GM23338 (cell line): ENCODE measurements at regions not wholly inside any gene's neighbourhood (a gene's known extent, or its start where the extent isn't known, plus 50 kb on each side); places are given as distances from the start of the nearest gene placed in this dataset.

ENCODE experiments used
- ATAC-seq: fragments of 200-7000 bp; cut with Tn5 transposase; 3 replicates; pipeline ENCODE4 v1.9.1; 2020
- DNase-seq: peaks from one replicate; pipeline ENCODE4 v3.0.0-alpha.2; 2015; ENCODE audit warnings: low spot score
- H2AFZ ChIP-seq: fragments of 200-600 bp; sonication (generic); 2 replicates; pipeline ENCODE4 v1.8.0; 2016; ENCODE audit warnings: antibody characterized with exemption, mild to moderate bottlenecking, moderate library complexity
- H3F3A ChIP-seq: fragments of 200-600 bp; sonication (generic); replicated peaks from 2 replicates; pipeline ENCODE4 v1.8.0; 2017; ENCODE audit warnings: antibody characterized with exemption, mixed run types, low read depth
- H3K27ac ChIP-seq: fragments of 200-600 bp; sonication (generic); 2 replicates; pipeline ENCODE4 v1.6.1; 2016; ENCODE audit warnings: low read depth
- H3K27me3 ChIP-seq: fragments of 200-600 bp; sonication (generic); 2 replicates; pipeline ENCODE4 v1.8.0; 2016; ENCODE audit warnings: mild to moderate bottlenecking, mixed run types, moderate library complexity; ENCODE audit not compliant: insufficient read depth
- H3K36me3 ChIP-seq: fragments of 200-600 bp; sonication (generic); 2 replicates; pipeline ENCODE4 v1.8.0; 2016; ENCODE audit warnings: mild to moderate bottlenecking; ENCODE audit not compliant: insufficient read depth
- H3K4me1 ChIP-seq: fragments of 200-600 bp; sonication (generic); 2 replicates; pipeline ENCODE4 v1.8.0; 2016; ENCODE audit warnings: mild to moderate bottlenecking, moderate library complexity; ENCODE audit not compliant: insufficient read depth
- H3K4me2 ChIP-seq: fragments of 200-600 bp; sonication (generic); 2 replicates; pipeline ENCODE4 v1.7.1; 2017; ENCODE audit warnings: mixed run types
- H3K4me3 ChIP-seq: fragments of 200-600 bp; sonication (generic); 2 replicates; pipeline ENCODE4 v1.6.1; 2016; ENCODE audit warnings: mixed run types
- H3K79me2 ChIP-seq: fragments of 200-600 bp; sonication (generic); replicated peaks from 2 replicates; pipeline ENCODE4 v1.8.0; 2017; ENCODE audit warnings: mild to moderate bottlenecking; ENCODE audit not compliant: insufficient read depth
- H3K9me2 ChIP-seq: fragments of 200-600 bp; sonication (generic); 2 replicates; pipeline ENCODE4 v1.8.0; 2017; ENCODE audit not compliant: insufficient read depth
- H4K20me1 ChIP-seq: fragments of 200-600 bp; sonication (generic); replicated peaks from 2 replicates; pipeline ENCODE4 v1.8.0; 2017; ENCODE audit warnings: mild to moderate bottlenecking; ENCODE audit not compliant: insufficient read depth
- H3K27ac Mint-ChIP-seq: 2 replicates; pipeline ENCODE4 v1.8.0; 2020; ENCODE audit warnings: inconsistent platforms, mild to moderate bottlenecking, moderate library complexity, mixed read lengths
- H3K27me3 Mint-ChIP-seq: 3 replicates; pipeline ENCODE4 v1.8.0; 2022; ENCODE audit warnings: low read depth, mild to moderate bottlenecking, moderate library complexity, mixed read lengths, inconsistent platforms; ENCODE audit not compliant: insufficient read depth, poor library complexity
- H3K36me3 Mint-ChIP-seq: 3 replicates; pipeline ENCODE4 v1.8.0; 2021; ENCODE audit warnings: low read depth, mild to moderate bottlenecking, inconsistent platforms, moderate library complexity, mixed read lengths
- H3K4me1 Mint-ChIP-seq: 3 replicates; pipeline ENCODE4 v1.8.0; 2020; ENCODE audit warnings: mild to moderate bottlenecking, inconsistent platforms, mixed read lengths
- H3K4me3 Mint-ChIP-seq: 3 replicates; pipeline ENCODE4 v1.8.0; 2021; ENCODE audit warnings: moderate library complexity, mild to moderate bottlenecking, inconsistent platforms, mixed read lengths
- H3K9me3 Mint-ChIP-seq: 3 replicates; pipeline ENCODE4 v1.8.0; 2020; ENCODE audit warnings: moderate library complexity, mild to moderate bottlenecking, inconsistent platforms, mixed read lengths
- CREB1 ChIP-seq: fragments of 250-450 bp; sonication (Bioruptor Pico); IDR thresholded peaks from 2 replicates; pipeline ENCODE4 v1.5.0; 2020; ENCODE audit warnings: low read depth, mild to moderate bottlenecking, moderate library complexity
- EZH2 ChIP-seq: fragments of 200-600 bp; sonication (generic); IDR thresholded peaks from one replicate; pipeline ENCODE4 v1.8.0; 2017; ENCODE audit warnings: antibody characterized with exemption, mild to moderate bottlenecking, low read depth; ENCODE audit not compliant: unreplicated experiment
- EZH2phosphoT487 ChIP-seq: fragments of 200-600 bp; sonication (generic); IDR thresholded peaks from one replicate; pipeline ENCODE4 v1.8.1; 2018; ENCODE audit warnings: antibody characterized with exemption; ENCODE audit not compliant: unreplicated experiment
- JUNB ChIP-seq: IDR thresholded peaks from one replicate; pipeline ENCODE4 v1.6.1; 2016; ENCODE audit warnings: antibody characterized with exemption; ENCODE audit not compliant: unreplicated experiment
- NANOG ChIP-seq: IDR thresholded peaks from 2 replicates; pipeline ENCODE4 v1.6.1; 2016; ENCODE audit warnings: antibody characterized with exemption, borderline replicate concordance
- POLR2AphosphoS5 ChIP-seq: IDR thresholded peaks from 2 replicates; pipeline ENCODE4 v1.6.1; 2016; ENCODE audit warnings: antibody characterized with exemption, low read depth
- REST ChIP-seq: IDR thresholded peaks from one replicate; pipeline ENCODE4 v1.6.1; 2018; ENCODE audit warnings: antibody characterized with exemption; ENCODE audit not compliant: unreplicated experiment
- STAT1 ChIP-seq: IDR thresholded peaks from one replicate; pipeline ENCODE4 v1.6.1; 2016; ENCODE audit warnings: antibody characterized with exemption; ENCODE audit not compliant: unreplicated experiment
- ZNF114 ChIP-seq: fragments of 250-450 bp; sonication (Bioruptor Pico); IDR thresholded peaks from 2 replicates; pipeline ENCODE4 v1.5.0; 2020; ENCODE audit warnings: mild to moderate bottlenecking, moderate library complexity
- ZNF331 ChIP-seq: fragments of 250-450 bp; sonication (Bioruptor Pico); IDR thresholded peaks from 2 replicates; pipeline ENCODE4 v1.5.0; 2020; ENCODE audit warnings: low read depth, mild to moderate bottlenecking, moderate library complexity
- TF ChIP-seq, protein P1 (sequence below): fragments of 250-450 bp; sonication (Bioruptor Pico); IDR thresholded peaks from 2 replicates; pipeline ENCODE4 v1.5.0; 2020; ENCODE audit warnings: mild to moderate bottlenecking, moderate library complexity

GRCh38 chr11:76265771-76266241 is 59.5 kb upstream of the WNT11 start (continued):
- TF ChIP-seq JUNB = no peak
- TF ChIP-seq CREB1 = no peak
- TF ChIP-seq, protein P1, sequence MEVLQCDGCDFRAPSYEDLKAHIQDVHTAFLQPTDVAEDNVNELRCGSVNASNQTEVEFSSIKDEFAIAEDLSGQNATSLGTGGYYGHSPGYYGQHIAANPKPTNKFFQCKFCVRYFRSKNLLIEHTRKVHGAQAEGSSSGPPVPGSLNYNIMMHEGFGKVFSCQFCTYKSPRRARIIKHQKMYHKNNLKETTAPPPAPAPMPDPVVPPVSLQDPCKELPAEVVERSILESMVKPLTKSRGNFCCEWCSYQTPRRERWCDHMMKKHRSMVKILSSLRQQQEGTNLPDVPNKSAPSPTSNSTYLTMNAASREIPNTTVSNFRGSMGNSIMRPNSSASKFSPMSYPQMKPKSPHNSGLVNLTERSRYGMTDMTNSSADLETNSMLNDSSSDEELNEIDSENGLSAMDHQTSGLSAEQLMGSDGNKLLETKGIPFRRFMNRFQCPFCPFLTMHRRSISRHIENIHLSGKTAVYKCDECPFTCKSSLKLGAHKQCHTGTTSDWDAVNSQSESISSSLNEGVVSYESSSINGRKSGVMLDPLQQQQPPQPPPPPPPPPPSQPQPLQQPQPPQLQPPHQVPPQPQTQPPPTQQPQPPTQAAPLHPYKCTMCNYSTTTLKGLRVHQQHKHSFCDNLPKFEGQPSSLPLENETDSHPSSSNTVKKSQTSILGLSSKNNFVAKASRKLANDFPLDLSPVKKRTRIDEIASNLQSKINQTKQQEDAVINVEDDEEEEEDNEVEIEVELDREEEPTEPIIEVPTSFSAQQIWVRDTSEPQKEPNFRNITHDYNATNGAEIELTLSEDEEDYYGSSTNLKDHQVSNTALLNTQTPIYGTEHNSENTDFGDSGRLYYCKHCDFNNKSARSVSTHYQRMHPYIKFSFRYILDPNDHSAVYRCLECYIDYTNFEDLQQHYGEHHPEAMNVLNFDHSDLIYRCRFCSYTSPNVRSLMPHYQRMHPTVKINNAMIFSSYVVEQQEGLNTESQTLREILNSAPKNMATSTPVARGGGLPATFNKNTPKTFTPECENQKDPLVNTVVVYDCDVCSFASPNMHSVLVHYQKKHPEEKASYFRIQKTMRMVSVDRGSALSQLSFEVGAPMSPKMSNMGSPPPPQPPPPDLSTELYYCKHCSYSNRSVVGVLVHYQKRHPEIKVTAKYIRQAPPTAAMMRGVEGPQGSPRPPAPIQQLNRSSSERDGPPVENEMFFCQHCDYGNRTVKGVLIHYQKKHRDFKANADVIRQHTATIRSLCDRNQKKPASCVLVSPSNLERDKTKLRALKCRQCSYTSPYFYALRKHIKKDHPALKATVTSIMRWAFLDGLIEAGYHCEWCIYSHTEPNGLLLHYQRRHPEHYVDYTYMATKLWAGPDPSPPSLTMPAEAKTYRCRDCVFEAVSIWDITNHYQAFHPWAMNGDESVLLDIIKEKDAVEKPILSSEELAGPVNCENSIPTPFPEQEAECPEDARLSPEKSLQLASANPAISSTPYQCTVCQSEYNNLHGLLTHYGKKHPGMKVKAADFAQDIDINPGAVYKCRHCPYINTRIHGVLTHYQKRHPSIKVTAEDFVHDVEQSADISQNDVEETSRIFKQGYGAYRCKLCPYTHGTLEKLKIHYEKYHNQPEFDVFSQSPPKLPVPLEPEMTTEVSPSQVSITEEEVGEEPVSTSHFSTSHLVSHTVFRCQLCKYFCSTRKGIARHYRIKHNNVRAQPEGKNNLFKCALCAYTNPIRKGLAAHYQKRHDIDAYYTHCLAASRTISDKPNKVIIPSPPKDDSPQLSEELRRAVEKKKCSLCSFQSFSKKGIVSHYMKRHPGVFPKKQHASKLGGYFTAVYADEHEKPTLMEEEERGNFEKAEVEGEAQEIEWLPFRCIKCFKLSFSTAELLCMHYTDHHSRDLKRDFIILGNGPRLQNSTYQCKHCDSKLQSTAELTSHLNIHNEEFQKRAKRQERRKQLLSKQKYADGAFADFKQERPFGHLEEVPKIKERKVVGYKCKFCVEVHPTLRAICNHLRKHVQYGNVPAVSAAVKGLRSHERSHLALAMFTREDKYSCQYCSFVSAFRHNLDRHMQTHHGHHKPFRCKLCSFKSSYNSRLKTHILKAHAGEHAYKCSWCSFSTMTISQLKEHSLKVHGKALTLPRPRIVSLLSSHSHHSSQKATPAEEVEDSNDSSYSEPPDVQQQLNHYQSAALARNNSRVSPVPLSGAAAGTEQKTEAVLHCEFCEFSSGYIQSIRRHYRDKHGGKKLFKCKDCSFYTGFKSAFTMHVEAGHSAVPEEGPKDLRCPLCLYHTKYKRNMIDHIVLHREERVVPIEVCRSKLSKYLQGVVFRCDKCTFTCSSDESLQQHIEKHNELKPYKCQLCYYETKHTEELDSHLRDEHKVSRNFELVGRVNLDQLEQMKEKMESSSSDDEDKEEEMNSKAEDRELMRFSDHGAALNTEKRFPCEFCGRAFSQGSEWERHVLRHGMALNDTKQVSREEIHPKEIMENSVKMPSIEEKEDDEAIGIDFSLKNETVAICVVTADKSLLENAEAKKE (CRISPR knock-in tag) = no peak
- no peak for TF ChIP-seq ZNF114
- no peak for TF ChIP-seq EZH2

DNA sequence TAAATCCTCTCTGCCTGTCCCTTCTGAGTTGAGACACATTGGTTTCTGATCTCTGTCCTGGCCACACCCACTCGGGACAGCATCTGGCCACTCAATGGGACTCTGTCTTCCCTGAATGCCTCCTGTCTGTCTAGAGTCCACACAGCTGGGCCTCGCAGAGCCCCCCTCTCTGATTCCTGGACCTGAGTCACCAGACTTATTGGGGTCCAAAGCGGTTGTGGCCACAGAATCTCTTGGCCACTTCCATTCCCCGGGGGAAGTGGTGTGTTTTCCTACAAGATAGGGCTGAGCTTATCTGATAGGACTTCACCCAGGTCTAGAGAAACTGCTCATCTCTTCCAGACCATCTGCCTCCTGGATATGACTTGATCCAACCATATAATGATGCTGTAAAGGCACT is 57.4 kb upstream of the WNT11 start:
- no peaks in the 10 kb centered on the region for H3K36me3 Mint-ChIP-seq
- Histone ChIP-seq H3K27ac (no peak overlapping the region), H3K9me2 (peaks cover 2% of the 10 kb centered on the region; the same call in 1 of the 2 replicates), H3K79me2 (no peaks in the 10 kb centered on the region), H3K4me1 (no peaks in the 10 kb centered on the region), H3F3A (no peaks in the 10 kb centered on the region), H3K36me3 (no peaks in the 10 kb centered on the region), H3K4me2 (no peak overlapping the region), H4K20me1 (no peaks in the 10 kb centered on the region), H3K27me3 (no peaks in the 10 kb centered on the region), H3K4me3 (no peak overlapping the region), H2AFZ (no peak overlapping the region)
- no peaks in the 10 kb centered on the region for H3K9me3 Mint-ChIP-seq
- ATAC-seq (no peak), DNase-seq (no peak)
- no peak overlapping the region for H3K4me3 Mint-ChIP-seq
- peaks cover 4% of the 10 kb centered on the region for H3K27me3 Mint-ChIP-seq
- no peaks in the 10 kb centered on the region for H3K4me1 Mint-ChIP-seq
- H3K27ac Mint-ChIP-seq = no peak overlapping the region
- TF ChIP-seq STAT1 (no peak), REST (no peak), EZH2 (no peak), EZH2phosphoT487 (no peak), NANOG (no peak), ZNF114 (no peak), CREB1 (no peak), JUNB (no peak), POLR2AphosphoS5 (no peak), ZNF331 (no peak)
